Fibroblast of lung (primary cell): ENCODE measurements at regions not wholly inside any gene's neighbourhood (a gene's known extent, or its start where the extent isn't known, plus 50 kb on each side); places are given as distances from the start of the nearest gene placed in this dataset.

ENCODE experiments used
- DNase-seq, 2 donors: peaks; one replicate each; pipeline versions ENCODE4 v3.0.0 to v3.0.0-alpha.2; 2010; ENCODE audit warnings: low read depth in 2 of 2
- H2AFZ ChIP-seq: 2 replicates; pipeline ENCODE4 v1.5.1; 2012; ENCODE audit warnings: low read length, control low read depth, inconsistent platforms
- H3K27ac ChIP-seq: 2 replicates; pipeline ENCODE4 v1.5.1; 2011; ENCODE audit warnings: low read length, control low read depth; ENCODE audit not compliant: insufficient read depth
- H3K27me3 ChIP-seq: 2 replicates; pipeline ENCODE4 v1.5.1; 2011; ENCODE audit warnings: mild to moderate bottlenecking, low read length; ENCODE audit not compliant: control insufficient read depth, insufficient read depth
- H3K36me3 ChIP-seq: 2 replicates; pipeline ENCODE4 v1.5.1; 2011; ENCODE audit warnings: low read length; ENCODE audit not compliant: control insufficient read depth, insufficient read depth
- H3K4me1 ChIP-seq: 2 replicates; pipeline ENCODE4 v1.5.1; 2011; ENCODE audit warnings: low read length; ENCODE audit not compliant: control insufficient read depth, insufficient read depth; ENCODE audit errors: extremely low read depth
- H3K4me2 ChIP-seq: 2 replicates; pipeline ENCODE4 v1.5.1; 2011; ENCODE audit warnings: low read length, control low read depth; ENCODE audit not compliant: insufficient read depth; ENCODE audit errors: extremely low read depth
- H3K4me3 ChIP-seq, 4 experiments: fragments of 200-600 bp in 1 of 4; sonication (generic) in 1 of 4; replicated peaks in 1 of 4; 2 replicates each; pipeline ENCODE4 v1.5.1; 2011 to 2016; ENCODE audit warnings: low read length in 4 of 4, low read depth in 3 of 4, mild to moderate bottlenecking in 3 of 4, control low read depth in 2 of 4, inconsistent platforms in 1 of 4, mixed read lengths in 1 of 4; ENCODE audit not compliant: insufficient read depth in 1 of 4; ENCODE audit errors: control extremely low read depth in 1 of 4
- H3K79me2 ChIP-seq: 2 replicates; pipeline ENCODE4 v1.5.1; 2012; ENCODE audit warnings: mild to moderate bottlenecking, low read length, inconsistent platforms; ENCODE audit not compliant: control insufficient read depth, insufficient read depth
- H3K9ac ChIP-seq: 2 replicates; pipeline ENCODE4 v1.5.1; 2011; ENCODE audit warnings: mild to moderate bottlenecking, low read length, control low read depth; ENCODE audit not compliant: insufficient read depth
- H3K9me3 ChIP-seq: 2 replicates; pipeline ENCODE4 v1.5.1; 2012; ENCODE audit warnings: low read depth, low read length; ENCODE audit not compliant: control insufficient read depth, insufficient read depth
- H4K20me1 ChIP-seq: 2 replicates; pipeline ENCODE4 v1.5.1; 2011; ENCODE audit warnings: low read length; ENCODE audit not compliant: control insufficient read depth, insufficient read depth; ENCODE audit errors: extremely low read depth
- EZH2 ChIP-seq: IDR thresholded peaks from 2 replicates; pipeline ENCODE4 v1.5.1; 2012; ENCODE audit warnings: low read length, control low read depth, mild to moderate bottlenecking; ENCODE audit errors: missing control alignments
- TF ChIP-seq, protein P1 (sequence below), 2 donors: IDR thresholded peaks in 1 of 2; conservative IDR thresholded peaks in 1 of 2; 1 replicate in 1 of 2; 2 replicates in 1 of 2; pipeline ENCODE4 v1.5.1; 2011 to 2012; ENCODE audit warnings: low read length in 2 of 2, control low read depth in 1 of 2, inconsistent platforms in 1 of 2, low read depth in 1 of 2, mild to moderate bottlenecking in 1 of 2

DNA sequence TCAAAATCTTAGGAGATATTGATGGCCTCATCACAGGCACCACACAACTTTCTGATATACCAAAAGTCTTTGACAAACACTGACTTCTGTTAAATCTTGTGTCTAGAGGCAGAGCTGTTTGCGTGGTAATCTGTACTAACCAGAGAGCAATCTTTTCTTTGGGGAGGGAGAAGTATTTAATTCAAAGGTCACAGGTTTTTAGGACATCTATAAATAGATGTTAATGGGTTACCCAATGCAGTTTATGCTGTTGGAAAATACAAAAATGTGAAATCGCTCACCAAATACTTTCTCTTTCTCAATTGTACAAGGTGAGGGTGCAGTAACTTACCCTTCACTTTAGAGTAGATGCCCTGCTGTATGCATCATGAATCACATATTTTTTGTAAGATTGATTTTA lies 510.5 kb downstream of the NSUN3 start:
- no peaks in the 10 kb centered on the region for H3K27me3 ChIP-seq
- H4K20me1 ChIP-seq: no peaks in the 10 kb centered on the region
- no peaks in the 10 kb centered on the region for H3K4me1 ChIP-seq
- no peak for TF ChIP-seq EZH2
- TF ChIP-seq, protein P1, sequence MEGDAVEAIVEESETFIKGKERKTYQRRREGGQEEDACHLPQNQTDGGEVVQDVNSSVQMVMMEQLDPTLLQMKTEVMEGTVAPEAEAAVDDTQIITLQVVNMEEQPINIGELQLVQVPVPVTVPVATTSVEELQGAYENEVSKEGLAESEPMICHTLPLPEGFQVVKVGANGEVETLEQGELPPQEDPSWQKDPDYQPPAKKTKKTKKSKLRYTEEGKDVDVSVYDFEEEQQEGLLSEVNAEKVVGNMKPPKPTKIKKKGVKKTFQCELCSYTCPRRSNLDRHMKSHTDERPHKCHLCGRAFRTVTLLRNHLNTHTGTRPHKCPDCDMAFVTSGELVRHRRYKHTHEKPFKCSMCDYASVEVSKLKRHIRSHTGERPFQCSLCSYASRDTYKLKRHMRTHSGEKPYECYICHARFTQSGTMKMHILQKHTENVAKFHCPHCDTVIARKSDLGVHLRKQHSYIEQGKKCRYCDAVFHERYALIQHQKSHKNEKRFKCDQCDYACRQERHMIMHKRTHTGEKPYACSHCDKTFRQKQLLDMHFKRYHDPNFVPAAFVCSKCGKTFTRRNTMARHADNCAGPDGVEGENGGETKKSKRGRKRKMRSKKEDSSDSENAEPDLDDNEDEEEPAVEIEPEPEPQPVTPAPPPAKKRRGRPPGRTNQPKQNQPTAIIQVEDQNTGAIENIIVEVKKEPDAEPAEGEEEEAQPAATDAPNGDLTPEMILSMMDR (conservative IDR thresholded peaks at IDR 0.05 in 1 of 2, IDR thresholded peaks at IDR 0.05 in 1 of 2; ENCODE audit: low read depth in 1 of 2, low read length in 2 of 2): no peak
- no peak overlapping the region for H3K4me3 ChIP-seq
- H3K9me3 ChIP-seq: no peaks in the 10 kb centered on the region
- no peak overlapping the region for H3K9ac ChIP-seq
- H3K79me2 ChIP-seq: no peaks in the 10 kb centered on the region
- no peak overlapping the region for H3K4me2 ChIP-seq
- no peak overlapping the region for H3K27ac ChIP-seq
- H2AFZ ChIP-seq: no peak overlapping the region
- DNase-seq: no peak
- H3K36me3 ChIP-seq: no peaks in the 10 kb centered on the region

DNA sequence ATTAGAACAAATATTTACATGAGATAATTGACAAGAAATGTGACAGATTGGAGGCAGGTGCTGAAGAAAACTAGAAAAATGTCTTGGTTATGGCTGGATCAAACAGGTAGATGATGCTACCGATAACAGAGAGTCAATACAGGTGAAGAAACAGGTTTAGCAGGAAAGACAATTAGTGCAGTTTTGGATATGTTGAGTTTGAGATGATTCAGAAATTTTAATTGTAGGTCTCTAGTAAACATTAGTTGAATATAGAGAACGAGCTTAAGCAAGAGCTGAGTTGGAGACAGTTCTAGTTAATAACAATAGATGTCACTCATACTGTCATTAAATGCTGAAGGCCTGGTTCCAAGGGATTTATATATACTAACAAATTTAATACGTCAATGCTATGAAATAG lies 524.4 kb downstream of the NSUN3 start:
- Histone ChIP-seq H3K36me3 (no peaks in the 10 kb centered on the region), H3K4me1 (no peaks in the 10 kb centered on the region), H3K9me3 (no peaks in the 10 kb centered on the region), H4K20me1 (no peaks in the 10 kb centered on the region), H3K9ac (no peak overlapping the region), H2AFZ (no peak overlapping the region), H3K27me3 (no peaks in the 10 kb centered on the region), H3K4me3 (no peak overlapping the region), H3K27ac (no peak overlapping the region), H3K4me2 (no peak overlapping the region), H3K79me2 (no peaks in the 10 kb centered on the region)
- DNase-seq: no peak
- TF ChIP-seq EZH2: no peak
- TF ChIP-seq, protein P1 (conservative IDR thresholded peaks at IDR 0.05 in 1 of 2, IDR thresholded peaks at IDR 0.05 in 1 of 2; ENCODE audit: low read depth in 1 of 2, low read length in 2 of 2): no peak

DNA sequence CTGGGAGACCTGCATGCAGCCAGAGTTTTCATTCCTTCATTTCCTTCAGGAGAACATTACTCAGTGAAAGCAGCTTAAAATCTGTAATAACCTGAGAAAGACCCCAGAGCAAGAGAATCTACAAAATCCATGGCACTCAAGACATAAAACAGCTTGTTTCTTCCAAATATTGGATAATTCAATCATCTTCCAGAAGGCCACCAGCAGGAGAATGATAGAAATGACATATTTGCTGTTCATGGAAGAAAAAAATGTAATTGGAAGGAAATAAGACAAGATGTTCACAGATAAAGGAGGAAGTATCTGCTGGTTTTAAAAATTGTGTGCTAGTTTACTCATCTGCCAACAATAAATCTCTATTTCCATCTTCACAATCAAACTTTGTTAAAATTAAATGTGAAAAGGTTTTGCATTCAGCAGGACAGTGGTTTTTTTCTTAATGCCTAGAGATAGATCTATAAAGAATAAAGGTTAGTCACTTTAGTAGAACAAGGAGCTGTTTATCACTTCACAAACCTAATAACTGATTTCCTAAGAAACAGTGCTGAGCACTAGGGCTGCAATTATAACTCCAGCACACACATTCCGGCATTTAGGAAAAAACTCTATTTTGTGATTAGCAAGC lies 530.8 kb downstream of the NSUN3 start:
- Histone ChIP-seq H3K4me3 (no peak overlapping the region), H3K27me3 (no peaks in the 10 kb centered on the region), H3K4me1 (no peaks in the 10 kb centered on the region), H3K27ac (no peak overlapping the region), H3K9me3 (no peaks in the 10 kb centered on the region), H2AFZ (no peak overlapping the region), H3K9ac (no peak overlapping the region), H3K79me2 (no peaks in the 10 kb centered on the region), H3K4me2 (no peak overlapping the region), H3K36me3 (no peaks in the 10 kb centered on the region), H4K20me1 (no peaks in the 10 kb centered on the region)
- no peak for TF ChIP-seq EZH2
- TF ChIP-seq, protein P1 (conservative IDR thresholded peaks at IDR 0.05 in 1 of 2, IDR thresholded peaks at IDR 0.05 in 1 of 2; ENCODE audit: low read depth in 1 of 2, low read length in 2 of 2): no peak
- no peak for DNase-seq
